ENCODE measurements at regions not wholly inside any gene's neighbourhood (a gene's known extent, or its start where the extent isn't known, plus 50 kb on each side); places are given as distances from the start of the nearest gene placed in this dataset.

GRCh38 chr17:14815079-14815478 lies 450.0 kb downstream of the PMP22 start:
- DNase-seq (ENCODE audit: low read depth in 2 of 2) = no peak

GRCh38 chr17:14813649-14814370 lies 451.3 kb downstream of the PMP22 start:
- no peak for DNase-seq (ENCODE audit: low read depth in 2 of 2)

- DNase-seq (ENCODE audit: low read depth in 2 of 2) = no peak
Observed at GRCh38 chr17:14808425-14808824, 456.7 kb downstream of the PMP22 start.

GRCh38 chr17:14805348-14805747 lies 459.8 kb downstream of the PMP22 start:
- DNase-seq (ENCODE audit: low read depth in 2 of 2) = no peak

- DNase-seq (ENCODE audit: low read depth in 2 of 2) = no peak
Observed at GRCh38 chr17:14803826-14804225, 461.3 kb downstream of the PMP22 start.

- DNase-seq (ENCODE audit: low read depth in 2 of 2) = no peak
Observed at GRCh38 chr17:14797801-14798200, 467.3 kb downstream of the PMP22 start.

- no peak for DNase-seq (ENCODE audit: low read depth in 2 of 2)
Observed at GRCh38 chr17:14797021-14797420, 468.1 kb downstream of the PMP22 start.

- no peak for DNase-seq (ENCODE audit: low read depth in 2 of 2)
Observed at GRCh38 chr17:14794961-14795360, 470.2 kb downstream of the PMP22 start.

GRCh38 chr17:14793237-14793636 lies 471.9 kb downstream of the PMP22 start:
- DNase-seq (ENCODE audit: low read depth in 2 of 2) = no peak

GRCh38 chr17:14792746-14793145 lies 472.4 kb downstream of the PMP22 start:
- DNase-seq (ENCODE audit: low read depth in 2 of 2) = no peak

- no peak for DNase-seq (ENCODE audit: low read depth in 2 of 2)
Observed at GRCh38 chr17:14791221-14791620, 473.9 kb downstream of the PMP22 start.

- DNase-seq (ENCODE audit: low read depth in 2 of 2) = no peak
Observed at GRCh38 chr17:14790521-14790920, 474.6 kb downstream of the PMP22 start.

GRCh38 chr17:14784997-14785696 lies 480.0 kb downstream of the PMP22 start:
- DNase-seq (ENCODE audit: low read depth in 2 of 2) = peak in 1 of 2 donors; percentile 5

GRCh38 chr17:14781123-14781522 lies 480.2 kb downstream of the HS3ST3B1 start:
- DNase-seq (ENCODE audit: low read depth in 2 of 2) = no peak

GRCh38 chr17:14780097-14780651 lies 479.3 kb downstream of the HS3ST3B1 start:
- DNase-seq (ENCODE audit: low read depth in 2 of 2) = no peak

- DNase-seq (ENCODE audit: low read depth in 2 of 2) = no peak
Observed at GRCh38 chr17:14779241-14779640, 478.4 kb downstream of the HS3ST3B1 start.

- no peak for DNase-seq (ENCODE audit: low read depth in 2 of 2)
Observed at GRCh38 chr17:14777291-14777690, 476.4 kb downstream of the HS3ST3B1 start.

- no peak for DNase-seq (ENCODE audit: low read depth in 2 of 2)
Observed at GRCh38 chr17:14776791-14777190, 475.9 kb downstream of the HS3ST3B1 start.

- no peak for DNase-seq (ENCODE audit: low read depth in 2 of 2)
Observed at GRCh38 chr17:14775731-14776492, 475.0 kb downstream of the HS3ST3B1 start.

GRCh38 chr17:14774774-14775173 lies 473.9 kb downstream of the HS3ST3B1 start:
- no peak for DNase-seq (ENCODE audit: low read depth in 2 of 2)

GRCh38 chr17:14772776-14773175 lies 471.9 kb downstream of the HS3ST3B1 start:
- no peak for DNase-seq (ENCODE audit: low read depth in 2 of 2)

GRCh38 chr17:14771543-14771942 lies 470.7 kb downstream of the HS3ST3B1 start:
- DNase-seq (ENCODE audit: low read depth in 2 of 2) = no peak

Data from stimulated activated CD8-positive, alpha-beta memory T cell treated with anti-CD3 and anti-CD28 coated beads, Interleukin-7, amount 100 ng/mL, for 1 hour (primary cell).